Stimulated activated CD4-positive, alpha-beta T cell treated with anti-CD3 and anti-CD28 coated beads, TNF-alpha, amount 100 ng/mL, for 24 hours (primary cell): ENCODE measurements at regions not wholly inside any gene's neighbourhood (a gene's known extent, or its start where the extent isn't known, plus 50 kb on each side); places are given as distances from the start of the nearest gene placed in this dataset.

Experiments
- DNase-seq, 3 experiments: peaks; one replicate each; pipeline ENCODE4 v3.0.0-alpha.2; 2020; ENCODE audit warnings: low read depth in 3 of 3

DNA sequence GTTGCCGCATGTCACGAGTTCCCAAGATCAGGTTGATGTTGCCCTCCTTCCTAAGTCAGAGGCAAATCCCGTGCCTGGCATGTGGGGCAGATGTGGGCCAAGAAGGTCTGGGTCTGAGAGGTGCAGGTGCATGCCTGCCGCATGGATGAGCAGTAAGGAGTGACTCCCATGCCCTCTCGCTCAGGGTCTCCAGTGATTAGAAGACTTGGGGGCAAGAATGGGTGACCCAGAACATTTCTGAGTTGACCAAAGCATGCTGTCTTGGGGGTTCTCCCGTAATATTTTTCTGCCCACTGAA, 120.6 kb upstream of the HDAC4 start:
- DNase-seq: no peak

DNA sequence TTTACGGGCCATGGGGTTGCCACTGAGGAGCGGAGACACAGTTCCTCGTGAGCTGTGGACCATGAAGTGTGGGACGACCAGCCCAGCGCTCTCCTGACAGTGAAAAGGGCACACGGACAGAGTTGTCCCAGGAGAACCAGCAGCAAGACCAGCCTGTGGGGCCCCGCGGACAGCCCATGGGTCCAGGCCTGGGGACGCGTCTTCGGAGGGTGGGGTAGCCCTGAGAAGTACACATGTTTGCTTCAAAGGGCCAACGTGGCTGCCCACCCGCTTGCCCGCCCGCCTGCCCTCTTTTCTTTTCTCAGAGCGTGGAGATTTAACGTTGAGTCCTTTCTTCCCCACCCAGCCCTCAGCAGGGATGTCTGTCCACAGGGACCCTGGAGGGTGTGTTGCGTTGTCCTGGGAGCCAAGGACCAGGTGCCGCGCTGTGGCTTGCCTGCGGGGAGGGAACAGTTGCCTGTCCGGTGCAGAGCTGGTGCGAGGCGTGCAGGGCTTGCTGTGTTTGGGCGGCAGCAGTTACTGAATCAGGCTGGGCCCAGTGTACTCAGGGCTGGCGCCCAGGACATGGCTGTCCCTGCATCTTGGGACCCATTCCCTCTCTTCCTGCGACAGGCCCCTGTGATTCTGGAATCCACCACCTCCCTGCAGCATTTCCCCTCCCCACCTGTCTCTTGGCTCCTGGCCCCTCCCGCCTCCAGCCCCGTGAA, 120.1 kb upstream of the HDAC4 start:
- DNase-seq: no peak

DNA sequence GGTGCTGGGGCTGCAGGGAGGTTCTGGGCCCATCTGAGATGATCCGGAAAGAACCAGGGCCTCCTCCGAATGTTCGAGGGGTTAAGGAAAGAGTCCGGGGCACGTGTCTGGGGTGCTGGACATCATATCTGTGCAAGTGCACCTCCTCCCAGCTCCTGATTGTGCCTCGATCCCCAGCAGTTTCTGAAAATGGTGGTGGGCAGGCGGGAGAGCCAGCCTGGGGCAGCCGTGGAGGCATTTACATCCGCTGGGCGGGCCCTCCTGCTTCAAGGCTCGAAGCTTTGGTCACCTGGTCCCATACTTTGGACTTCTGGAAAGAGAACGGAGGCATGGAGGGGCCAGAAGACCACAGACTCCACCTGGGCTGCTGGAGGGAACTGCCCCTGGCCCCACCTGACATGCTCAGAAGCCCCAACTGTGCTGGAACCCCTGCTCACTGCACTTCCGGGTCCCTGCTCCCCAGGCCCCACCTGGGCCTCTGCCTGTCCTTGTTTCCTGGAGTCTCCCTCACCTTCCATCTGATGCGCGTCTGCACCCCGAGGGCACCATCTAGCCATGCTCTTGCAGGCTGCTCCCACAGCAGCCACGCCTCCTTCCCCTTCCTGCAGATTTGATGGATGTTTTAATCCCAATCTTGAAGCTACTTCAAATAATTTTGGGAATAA, 119.2 kb upstream of the HDAC4 start:
- DNase-seq: no peak

DNA sequence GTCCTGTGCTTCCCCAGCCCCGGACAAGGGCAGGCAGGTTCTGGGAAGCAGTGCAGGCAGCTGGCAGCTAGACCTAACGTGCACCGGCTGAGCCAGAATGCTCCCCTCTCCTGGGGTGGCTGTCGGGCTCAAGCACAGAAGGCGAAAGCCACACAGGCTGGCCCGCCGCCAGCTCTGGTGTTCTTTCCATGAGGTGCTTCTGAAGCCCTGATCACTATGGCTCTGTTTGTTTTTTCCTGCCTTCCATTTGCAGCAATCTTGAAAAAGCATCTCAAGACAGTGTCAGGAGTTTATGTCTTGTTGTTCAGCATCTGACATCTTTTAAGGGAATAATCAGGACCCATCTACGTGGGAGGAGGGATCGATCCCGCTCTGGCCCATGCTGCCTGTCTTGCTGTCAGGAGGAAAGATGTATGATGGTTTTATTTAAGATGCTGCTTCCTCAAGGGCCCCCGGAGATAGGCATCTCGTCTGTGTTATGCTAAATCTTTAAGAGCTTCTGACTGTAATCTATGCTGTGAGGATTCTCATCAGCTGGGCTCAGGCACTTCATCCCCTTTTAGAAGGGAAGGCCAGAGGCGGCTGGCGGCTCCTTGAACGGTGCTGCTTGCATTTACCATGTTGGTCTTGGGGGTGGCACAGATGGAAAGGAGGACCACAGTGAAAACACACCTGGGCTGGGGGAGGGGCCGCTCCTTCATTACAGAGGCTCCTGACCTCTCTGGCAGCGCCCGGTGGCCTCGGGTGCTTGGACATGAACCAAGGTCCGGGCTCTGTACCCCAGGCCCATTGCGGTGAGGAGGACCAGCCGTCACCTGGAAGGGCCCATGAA, 118.5 kb upstream of the HDAC4 start:
- no peak for DNase-seq

GRCh38 chr2:239518286-239519088, 117.7 kb upstream of the HDAC4 start:
- no peak for DNase-seq

DNA sequence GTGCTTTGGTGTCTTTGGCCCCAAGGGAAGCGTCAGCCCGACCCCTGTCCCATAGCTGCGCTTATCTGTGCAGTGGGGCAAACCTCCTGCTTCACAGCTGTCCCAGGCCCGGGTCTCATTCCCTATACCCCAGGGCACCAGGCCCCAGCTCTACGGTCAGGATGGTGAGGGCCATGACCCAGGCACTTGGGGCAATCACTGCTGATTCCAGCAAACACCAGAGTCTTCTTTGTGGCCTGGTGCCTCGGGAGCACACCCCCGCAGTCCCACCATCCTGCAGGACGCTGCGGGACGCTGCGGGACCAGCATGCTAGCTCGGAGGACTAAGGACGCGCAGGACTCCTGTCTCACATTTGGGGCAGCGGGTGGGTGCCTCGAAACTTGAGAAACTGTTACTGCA, 116.9 kb upstream of the HDAC4 start:
- no peak for DNase-seq

GRCh38 chr2:239516954-239517305, 116.1 kb upstream of the HDAC4 start:
- no peak for DNase-seq

GRCh38 chr2:239516286-239516953, 115.6 kb upstream of the HDAC4 start:
- no peak for DNase-seq

DNA sequence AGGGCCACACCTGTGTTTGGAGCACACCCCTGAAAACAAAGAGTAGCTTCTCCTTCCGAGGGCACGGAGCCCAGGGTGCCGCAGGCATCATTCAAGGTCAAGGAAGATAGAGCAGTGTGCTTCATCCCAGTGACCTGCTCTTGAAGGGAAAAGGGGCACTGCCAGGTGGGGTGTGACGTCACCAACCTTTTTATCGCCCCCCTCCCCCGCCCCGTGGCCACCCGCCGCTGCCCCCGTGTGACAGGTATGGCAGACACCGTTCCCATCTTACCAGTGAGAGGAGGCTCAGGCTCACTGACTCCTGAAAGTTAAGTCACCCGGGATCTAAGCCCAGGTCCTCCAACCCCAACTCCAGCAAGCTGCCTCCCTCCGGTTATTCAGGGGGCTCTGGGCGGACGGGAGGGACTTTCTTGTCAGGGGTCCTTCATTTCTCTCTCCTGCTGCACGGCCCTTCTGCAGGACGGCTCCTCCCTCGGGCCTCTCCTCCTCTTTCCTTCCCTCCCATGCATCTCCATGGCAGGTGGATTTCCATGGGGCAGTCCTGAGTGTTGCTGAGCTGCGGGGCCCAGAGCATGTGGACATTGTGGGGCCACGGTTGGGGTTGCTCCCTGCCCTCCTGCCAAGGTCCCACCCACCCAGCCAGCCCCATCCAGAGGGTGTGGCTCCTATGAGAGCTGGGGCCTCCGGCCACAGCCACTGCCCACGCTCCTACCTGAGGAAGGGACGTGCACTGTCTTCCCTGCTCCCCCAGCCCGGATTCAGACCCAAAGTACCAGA, 114.1 kb upstream of the HDAC4 start:
- DNase-seq: no peak

- no peak for DNase-seq
Measured at GRCh38 chr2:239512054-239512453, 111.2 kb upstream of the HDAC4 start.

- no peak for DNase-seq
Measured at GRCh38 chr2:239509373-239510143, 108.7 kb upstream of the HDAC4 start.

GRCh38 chr2:239508261-239508660, 107.4 kb upstream of the HDAC4 start:
- no peak for DNase-seq

- no peak for DNase-seq
Measured at GRCh38 chr2:239507576-239508258, 106.9 kb upstream of the HDAC4 start.

GRCh38 chr2:239506961-239507360, 106.1 kb upstream of the HDAC4 start:
- no peak for DNase-seq

DNA sequence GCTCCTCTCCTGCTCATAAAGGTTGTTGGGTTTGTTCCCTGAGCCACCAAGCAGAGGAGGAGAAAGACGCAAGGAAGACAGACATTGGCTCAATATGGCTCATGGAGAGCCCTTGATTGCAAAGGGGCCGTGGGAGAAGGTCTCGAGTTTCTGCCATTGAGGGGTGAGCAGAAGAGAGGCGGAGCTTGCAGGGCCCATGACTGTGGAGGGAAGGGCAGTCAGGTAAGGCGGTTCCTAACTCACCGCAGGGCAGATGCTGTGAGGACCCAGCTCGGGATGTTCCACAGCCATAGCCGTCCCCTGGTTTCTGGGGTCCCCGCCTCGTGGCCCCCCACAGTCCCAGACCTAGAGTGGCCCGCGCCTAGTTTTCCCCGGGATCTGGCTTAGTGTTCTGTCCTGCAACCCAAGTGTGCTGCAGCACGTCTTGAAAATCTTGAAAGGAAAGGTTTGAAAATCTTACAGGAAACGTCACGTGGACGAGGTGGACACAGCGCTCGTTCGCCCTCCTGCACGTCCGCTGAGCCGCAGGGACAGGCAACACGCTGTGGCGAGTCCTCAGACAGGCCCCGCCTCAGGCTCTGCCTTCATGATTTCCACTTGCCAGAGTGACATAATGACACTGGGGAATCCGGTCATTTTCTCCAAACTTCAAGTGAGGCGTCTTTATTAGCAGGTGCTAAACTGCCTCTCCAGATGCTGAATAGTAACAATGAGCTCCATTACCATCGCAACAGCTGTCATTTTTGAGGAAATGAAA, 105.5 kb upstream of the HDAC4 start:
- no peak for DNase-seq

- no peak for DNase-seq
Measured at GRCh38 chr2:239504643-239505235, 103.9 kb upstream of the HDAC4 start.

DNA sequence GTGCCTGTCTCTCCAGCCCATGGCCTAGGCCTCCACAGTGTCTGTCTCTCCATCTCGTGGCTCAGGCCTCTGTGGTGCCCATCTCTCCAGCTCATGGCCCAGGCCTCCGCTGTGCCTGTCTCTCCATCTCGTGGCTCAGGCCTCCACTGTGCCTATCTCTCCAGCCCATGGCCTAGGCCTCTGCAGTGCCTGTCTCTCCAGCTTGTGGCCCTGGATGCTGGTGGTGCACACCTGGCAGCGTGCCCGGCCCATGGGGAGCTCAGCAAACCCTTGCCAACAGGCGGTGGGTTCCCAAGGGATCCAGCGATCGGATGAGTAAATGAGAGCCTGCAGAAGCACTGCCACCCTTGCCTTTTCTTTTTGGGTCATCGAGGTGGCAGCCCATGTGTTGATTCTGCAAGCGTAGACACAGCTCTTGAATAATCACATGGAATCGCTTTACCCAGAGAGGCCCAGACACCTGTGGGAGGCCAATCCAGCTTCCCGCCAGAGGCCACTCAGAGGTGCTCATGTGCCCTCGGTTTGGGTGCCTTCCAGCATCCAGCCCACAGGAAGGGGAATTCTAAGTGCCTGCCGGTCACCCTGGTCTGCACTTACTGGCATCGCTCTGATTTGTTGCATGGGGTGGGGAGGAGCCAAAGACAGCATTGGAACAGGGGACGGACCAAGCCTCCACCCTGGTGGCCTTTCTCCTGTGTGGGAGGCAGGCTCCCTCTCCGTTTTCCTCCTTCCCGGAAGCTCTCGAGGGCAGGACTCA, 101.8 kb upstream of the HDAC4 start:
- DNase-seq: no peak
